AG04449 (cell line): ENCODE measurements at regions not wholly inside any gene's neighbourhood (a gene's known extent, or its start where the extent isn't known, plus 50 kb on each side); places are given as distances from the start of the nearest gene placed in this dataset.

Experiments used
- CTCF ChIA-PET: fragments of 350-600 bp; formaldehyde crosslinking; extraction: SDS; loops from one replicate; lab custom pipeline; 2021; ENCODE audit warnings: antibody characterized with exemption; lab: Yijun Ruan, JAX
- POLR2A ChIA-PET: fragments of 400-600, 350-600 bp; formaldehyde crosslinking; extraction: SDS; loops from one replicate; lab custom pipeline; 2020; ENCODE audit warnings: antibody characterized with exemption, inconsistent platforms; lab: Yijun Ruan, JAX
- DNase-seq: peaks from one replicate; pipeline ENCODE4 v3.0.0-alpha.2; 2010; ENCODE audit warnings: low read depth, low spot score
- H3K4me3 ChIP-seq: 2 replicates; pipeline ENCODE4 v1.5.1; 2011; ENCODE audit warnings: low read depth, mild to moderate bottlenecking, control low read depth, low read length
- CTCF ChIP-seq: IDR thresholded peaks from one replicate; pipeline ENCODE4 v1.5.1; 2011; ENCODE audit warnings: mild to moderate bottlenecking, moderate library complexity, low read length, control low read depth, inconsistent platforms; ENCODE audit not compliant: insufficient read depth; ENCODE audit errors: missing control alignments

GRCh38 chr10:58951087-58951486 is 225.4 kb upstream of the PHYHIPL start:
- TF ChIP-seq CTCF, result no peak
- ChIA-PET POLR2A (no interaction called here), CTCF (interaction anchor here (0.9 to 3.2 kb wide), 12 partner anchors 8 to 1081 kb away, joined by 3 to 21 read pairs (median 10); no protein-coding TSS in a partner anchor)
- DNase-seq, result no peak
- H3K4me3 ChIP-seq, result no peak overlapping the region

DNA sequence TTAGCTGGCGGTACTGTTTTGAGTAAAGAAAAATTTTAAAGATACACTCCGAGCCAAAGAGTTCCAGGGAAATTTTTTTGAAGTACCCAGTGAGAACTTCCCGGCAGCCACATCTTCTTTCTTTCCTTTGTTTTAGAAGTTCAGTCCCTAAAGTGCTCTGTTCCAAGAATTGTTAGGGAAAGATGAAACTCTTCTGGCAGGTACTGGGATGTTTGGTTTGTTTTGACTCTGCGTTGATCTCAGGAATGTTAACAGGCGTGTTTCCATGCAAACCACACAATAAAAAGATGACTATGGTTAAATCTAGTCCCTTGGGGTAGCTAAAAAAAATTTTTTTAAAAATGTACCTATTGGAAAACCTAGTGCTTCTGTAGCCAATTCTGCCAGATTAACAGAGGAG is 224.7 kb upstream of the PHYHIPL start:
- no peak for DNase-seq
- CTCF ChIA-PET, result interaction anchor here (0.7 to 3.4 kb wide), 46 partner anchors 9 to 1080 kb away, joined by 3 to 26 read pairs (median 4); no protein-coding TSS in a partner anchor
- TF ChIP-seq CTCF, result no peak
- POLR2A ChIA-PET, result no interaction called here
- no peak overlapping the region for H3K4me3 ChIP-seq

DNA sequence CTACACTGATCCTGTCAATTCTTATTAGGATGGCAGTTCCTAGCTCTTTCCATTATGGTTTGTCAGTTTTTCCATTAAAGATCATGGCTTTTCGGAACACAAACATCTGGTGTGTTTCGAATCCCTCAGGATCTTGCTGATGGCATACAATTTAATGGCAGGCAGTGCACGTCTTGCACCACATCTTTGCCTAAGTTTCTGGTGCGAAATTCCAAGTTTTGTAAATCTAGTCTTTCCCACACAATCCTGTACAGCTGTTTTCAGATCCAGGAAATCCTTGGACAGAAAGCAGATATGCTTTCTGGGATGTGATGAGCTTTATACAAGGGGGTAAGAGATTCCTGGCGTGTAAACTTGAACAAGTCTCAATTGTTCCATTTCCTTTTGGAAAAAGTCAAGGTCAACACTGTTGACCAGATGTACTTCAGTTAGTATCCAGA is 224.3 kb upstream of the PHYHIPL start:
- no peak for DNase-seq
- ChIA-PET POLR2A (interaction anchor here (0.7 kb wide), 1 partner anchor 148 kb away, joined by 3 read pairs; no protein-coding TSS in a partner anchor), CTCF (interaction anchor here (0.6 to 3.4 kb wide), 48 partner anchors 9 to 677 kb away, joined by 3 to 26 read pairs (median 4); no protein-coding TSS in a partner anchor)
- H3K4me3 ChIP-seq, result no peak overlapping the region
- no peak for TF ChIP-seq CTCF

- no peak overlapping the region for H3K4me3 ChIP-seq
- no peak for DNase-seq
- TF ChIP-seq CTCF, result peak; percentile 63
- ChIA-PET POLR2A (interaction anchor here (0.7 kb wide), 1 partner anchor 147 kb away, joined by 3 read pairs; no protein-coding TSS in a partner anchor), CTCF (interaction anchor here (0.6 to 3.4 kb wide), 38 partner anchors 8 to 673 kb away, joined by 3 to 26 read pairs (median 4); no protein-coding TSS in a partner anchor)
Measured at GRCh38 chr10:58952747-58953466, 223.5 kb upstream of the PHYHIPL start.

DNA sequence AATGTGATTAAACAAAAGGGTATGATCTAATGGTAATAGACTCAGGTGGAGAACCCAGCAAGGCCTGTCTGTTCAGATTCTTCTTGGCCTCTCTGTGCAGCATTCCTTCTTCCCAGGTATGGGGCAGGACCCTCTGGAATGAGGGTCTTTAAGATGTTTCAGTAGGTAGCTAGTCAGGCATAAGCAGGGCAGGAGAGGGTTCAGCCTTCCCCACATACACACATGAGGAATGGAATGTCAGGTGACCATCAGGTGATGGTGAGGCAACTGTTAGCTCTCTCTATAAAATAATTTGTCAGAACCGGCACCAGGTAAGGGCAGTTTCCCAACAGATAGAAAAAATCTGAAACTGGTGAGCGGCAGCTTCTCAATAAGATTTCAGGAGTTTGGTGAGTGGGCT is 222.3 kb upstream of the PHYHIPL start:
- DNase-seq, result no peak
- CTCF ChIA-PET, result interaction anchor here (1.6 to 3.4 kb wide), 4 partner anchors 7 to 668 kb away, joined by 3 to 26 read pairs (median 6); no protein-coding TSS in a partner anchor
- POLR2A ChIA-PET, result no interaction called here
- no peak overlapping the region for H3K4me3 ChIP-seq
- TF ChIP-seq CTCF, result no peak

GRCh38 chr10:58955615-58956014 is 220.8 kb upstream of the PHYHIPL start:
- no peak overlapping the region for H3K4me3 ChIP-seq
- TF ChIP-seq CTCF, result no peak
- no peak for DNase-seq
- POLR2A ChIA-PET, result no interaction called here
- CTCF ChIA-PET, result interaction anchor here (0.9 to 1.8 kb wide), 4 partner anchors 9 to 667 kb away, joined by 3 to 6 read pairs (median 4); no protein-coding TSS in a partner anchor
